Stimulated activated CD4-positive, alpha-beta T cell treated with anti-CD3 and anti-CD28 coated beads, Interleukin-2, amount 100 ng/mL, for 4 hours (primary cell): ENCODE measurements at regions not wholly inside any gene's neighbourhood (a gene's known extent, or its start where the extent isn't known, plus 50 kb on each side); places are given as distances from the start of the nearest gene placed in this dataset.

ENCODE experiments used
- DNase-seq: peaks from one replicate; pipeline ENCODE4 v3.0.0-alpha.2; 2020; ENCODE audit warnings: low read depth

DNA sequence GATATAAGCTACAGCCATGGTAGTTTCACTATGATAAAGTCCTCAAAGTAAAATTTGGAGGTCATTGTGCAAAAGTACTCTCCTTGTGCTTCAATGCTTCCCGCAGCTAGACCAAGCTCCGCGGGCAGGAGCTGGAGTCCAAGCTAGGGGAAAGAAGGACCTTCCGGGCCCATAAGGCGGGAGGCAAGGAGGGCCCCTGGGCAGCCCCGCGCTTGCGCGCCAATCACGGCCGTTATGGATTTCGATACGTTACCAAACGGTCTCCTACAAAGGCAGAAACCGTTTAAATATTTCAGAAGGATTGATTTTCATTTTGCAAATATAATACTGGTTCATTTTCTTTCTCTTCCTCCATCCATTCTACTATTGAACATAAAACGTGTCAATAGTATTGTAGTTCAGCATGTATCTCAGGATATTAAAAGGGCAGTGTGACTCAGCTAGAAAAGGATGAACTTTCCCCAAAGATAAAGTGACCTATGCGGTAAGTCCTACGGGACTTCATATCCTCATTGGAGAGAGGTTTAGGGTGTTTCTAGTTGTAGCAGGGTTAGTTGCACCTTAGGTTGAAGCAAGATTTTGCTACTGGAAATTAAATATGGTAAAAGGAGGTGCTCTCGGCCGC lies 128.0 kb downstream of the KIF20B start:
- DNase-seq, result no peak

DNA sequence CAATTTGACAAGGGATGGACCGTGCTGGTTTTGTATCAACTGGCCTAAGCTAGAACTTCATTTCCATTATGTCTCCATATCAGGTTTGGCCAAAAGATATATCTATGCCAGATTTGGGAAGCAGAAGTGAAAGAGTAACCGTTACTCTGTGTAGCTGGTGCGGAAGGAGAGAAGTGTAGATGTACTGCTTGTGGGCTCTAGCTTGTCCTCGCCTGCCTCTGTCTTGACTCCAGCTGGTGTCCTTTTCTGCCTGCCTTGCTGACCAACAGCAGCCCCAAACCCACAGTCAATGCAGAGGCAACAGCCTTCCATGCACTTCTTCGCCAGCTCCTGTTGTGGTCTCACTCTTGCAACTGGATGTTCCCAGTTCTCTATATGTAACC lies 128.5 kb downstream of the KIF20B start:
- no peak for DNase-seq

DNA sequence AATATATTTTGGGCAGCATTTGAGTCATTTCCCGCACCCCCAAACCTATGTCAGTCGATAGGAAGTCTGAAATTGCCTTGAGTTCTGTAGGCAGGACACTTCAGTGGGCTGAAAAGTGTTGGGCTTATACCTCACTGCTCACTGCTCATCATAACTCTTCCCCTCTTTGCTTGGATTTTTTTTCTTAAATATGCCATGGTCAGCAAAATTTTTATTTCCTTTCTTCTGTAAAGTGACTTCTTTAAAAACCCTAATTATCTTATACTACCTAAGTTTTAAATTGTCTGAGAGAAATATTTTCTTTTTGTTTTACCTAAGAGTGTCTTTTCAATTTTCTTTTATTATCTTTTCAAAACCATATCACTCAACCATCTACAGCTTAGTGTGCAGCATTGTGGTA lies 129.2 kb downstream of the KIF20B start:
- no peak for DNase-seq

DNA sequence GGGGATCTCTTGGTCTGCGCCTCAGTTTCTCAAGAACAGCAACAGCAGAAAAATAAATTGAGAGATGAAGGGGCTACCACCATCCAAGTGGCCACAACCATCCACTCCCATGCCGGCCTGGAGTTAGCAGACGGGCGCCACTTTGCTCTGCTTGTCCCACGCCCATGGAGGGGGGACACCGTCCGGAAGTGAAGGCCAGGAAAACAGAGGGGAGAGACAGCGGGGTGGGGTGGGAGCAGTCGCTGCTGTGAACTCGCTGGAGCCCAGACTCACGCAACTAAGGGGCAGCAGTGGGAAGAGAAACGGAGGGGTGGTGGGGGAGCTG lies 135.4 kb downstream of the KIF20B start:
- no peak for DNase-seq

- no peak for DNase-seq
These were observed 136.0 kb downstream of the KIF20B start for GRCh38 chr10:89837165-89838043.

DNA sequence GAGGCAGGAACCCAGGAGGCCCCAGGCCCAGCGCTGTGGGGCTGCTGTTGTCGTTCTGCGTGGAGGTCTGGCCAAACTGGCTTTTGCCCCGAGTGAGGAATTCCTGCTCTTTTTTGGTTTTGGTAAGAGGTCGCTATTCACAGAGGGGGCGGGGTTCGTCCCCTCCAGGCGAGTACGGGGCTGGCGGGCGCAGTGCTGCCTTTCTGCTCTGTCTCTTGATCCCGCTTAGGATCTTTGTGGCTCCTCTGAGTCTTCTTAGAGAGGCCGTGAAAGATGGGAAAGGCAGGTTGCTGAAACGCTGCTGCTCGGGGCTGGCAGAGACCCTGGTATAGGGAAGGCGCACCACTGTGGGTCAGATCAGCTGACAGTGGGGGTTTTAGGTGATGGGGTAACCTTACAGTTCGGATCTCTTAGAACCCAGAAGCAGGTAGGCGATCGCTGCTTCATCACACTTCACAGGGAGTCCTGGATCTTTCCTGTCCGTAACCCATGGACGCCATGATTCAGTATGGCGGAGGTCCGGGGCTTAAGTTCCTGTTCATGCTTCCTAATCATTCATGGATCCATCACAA lies 136.7 kb downstream of the KIF20B start:
- DNase-seq, result no peak

DNA sequence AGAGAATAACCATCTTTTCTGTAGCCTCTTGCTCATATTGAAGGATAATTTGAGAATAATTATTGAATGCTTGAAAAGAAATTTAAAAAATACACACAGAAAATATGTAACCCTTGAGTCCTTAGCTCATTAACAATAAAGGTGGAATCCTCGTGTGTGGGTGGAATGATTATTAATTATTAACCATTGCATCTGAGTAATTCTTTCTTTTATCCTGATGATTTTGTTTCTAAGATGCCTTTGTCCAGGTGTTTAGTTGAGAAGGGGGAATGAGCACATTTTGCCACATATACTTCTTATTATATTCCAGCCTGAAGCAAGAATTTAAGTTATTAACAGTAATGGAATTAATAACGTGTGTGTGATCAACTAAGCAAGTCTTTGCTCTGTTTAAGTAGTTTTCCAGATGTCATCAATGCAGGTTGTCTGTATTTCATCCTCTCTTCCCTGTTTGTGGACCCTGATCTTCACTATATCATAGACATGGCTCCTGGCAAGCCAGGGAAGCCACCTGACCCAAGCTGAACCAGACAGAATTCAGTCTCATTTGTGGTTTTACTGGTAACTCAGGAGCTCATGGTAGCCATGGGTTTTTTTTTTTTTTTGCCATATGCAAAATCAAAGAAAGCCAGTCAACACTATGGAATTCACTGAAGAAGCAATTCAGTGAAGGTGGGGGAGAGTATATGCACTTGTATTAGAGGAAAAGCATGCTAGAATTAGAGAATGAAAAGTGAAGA lies 144.3 kb downstream of the KIF20B start:
- no peak for DNase-seq

GRCh38 chr10:89846281-89846630 lies 144.9 kb downstream of the KIF20B start:
- DNase-seq, result no peak

- DNase-seq, result no peak
These were observed 145.4 kb downstream of the KIF20B start for GRCh38 chr10:89846786-89847185.

DNA sequence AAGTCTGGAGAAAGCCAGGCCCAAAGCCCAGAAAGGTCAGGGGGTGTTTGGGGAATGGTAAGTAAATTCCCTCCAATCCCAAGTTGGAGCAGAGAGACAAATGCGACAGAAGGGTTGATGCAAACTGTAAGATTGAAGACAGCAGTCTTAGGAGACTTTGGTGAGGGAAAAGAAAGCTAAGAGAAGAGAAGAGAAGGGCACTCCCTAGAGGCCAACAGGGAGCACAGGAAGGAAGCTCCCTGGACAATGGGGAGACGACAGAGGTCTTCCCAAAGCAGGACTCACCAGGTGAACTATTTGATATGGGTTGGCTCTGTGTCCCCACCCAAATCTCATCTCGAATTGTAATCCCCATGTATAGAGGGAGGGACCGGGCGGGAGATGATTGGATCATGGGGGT lies 151.5 kb downstream of the KIF20B start:
- DNase-seq, result no peak

GRCh38 chr10:89853781-89854191 lies 152.4 kb downstream of the KIF20B start:
- no peak for DNase-seq

- no peak for DNase-seq
These were observed 156.1 kb downstream of the KIF20B start for GRCh38 chr10:89857431-89858042.

- no peak for DNase-seq
These were observed 159.8 kb downstream of the KIF20B start for GRCh38 chr10:89861199-89861573.

- no peak for DNase-seq
These were observed 160.4 kb downstream of the KIF20B start for GRCh38 chr10:89861584-89862301.

- no peak for DNase-seq
These were observed 166.6 kb downstream of the KIF20B start for GRCh38 chr10:89867964-89868363.

DNA sequence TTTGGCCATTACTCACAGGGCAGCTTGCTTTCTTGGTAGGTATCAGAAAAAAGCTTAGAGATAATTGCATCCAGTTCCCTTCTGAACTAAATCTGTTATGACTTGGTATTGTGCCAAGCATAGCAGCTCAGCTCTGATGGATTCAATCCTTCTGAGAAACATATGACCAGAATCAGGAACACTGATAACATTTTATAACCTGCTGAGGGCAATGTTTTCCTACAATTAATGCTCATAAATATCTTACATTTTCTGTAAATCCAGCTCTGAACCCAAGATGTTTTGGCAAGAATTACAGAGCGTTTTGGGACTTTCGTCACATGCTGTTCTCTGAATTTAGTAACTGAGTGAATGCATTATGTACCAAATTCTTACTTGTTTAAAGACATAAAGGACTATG lies 167.8 kb downstream of the KIF20B start:
- DNase-seq, result no peak

GRCh38 chr10:89869592-89870156 lies 168.3 kb downstream of the KIF20B start:
- DNase-seq, result no peak

- DNase-seq, result no peak
These were observed 169.5 kb downstream of the KIF20B start for GRCh38 chr10:89870936-89871335.

DNA sequence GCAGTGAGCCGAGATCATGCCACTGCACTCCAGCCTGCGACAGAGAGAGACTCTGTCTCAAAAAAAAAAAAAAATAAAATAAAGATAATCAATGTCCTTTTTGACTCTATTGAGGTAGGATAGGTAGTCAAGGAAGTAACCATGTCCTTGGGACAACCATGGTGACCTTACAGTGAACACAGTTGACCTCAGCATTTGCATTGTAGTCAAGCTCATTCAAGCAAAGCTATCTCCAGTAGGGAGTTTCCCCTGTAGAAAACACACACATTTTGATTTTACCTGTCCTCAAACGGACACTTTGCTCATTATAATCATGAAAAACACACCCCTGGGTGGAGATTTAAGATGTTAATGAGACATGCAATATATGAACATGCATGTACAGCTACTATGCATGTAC lies 171.7 kb downstream of the KIF20B start:
- no peak for DNase-seq

- DNase-seq, result no peak
These were observed 174.2 kb downstream of the KIF20B start for GRCh38 chr10:89875557-89875956.

DNA sequence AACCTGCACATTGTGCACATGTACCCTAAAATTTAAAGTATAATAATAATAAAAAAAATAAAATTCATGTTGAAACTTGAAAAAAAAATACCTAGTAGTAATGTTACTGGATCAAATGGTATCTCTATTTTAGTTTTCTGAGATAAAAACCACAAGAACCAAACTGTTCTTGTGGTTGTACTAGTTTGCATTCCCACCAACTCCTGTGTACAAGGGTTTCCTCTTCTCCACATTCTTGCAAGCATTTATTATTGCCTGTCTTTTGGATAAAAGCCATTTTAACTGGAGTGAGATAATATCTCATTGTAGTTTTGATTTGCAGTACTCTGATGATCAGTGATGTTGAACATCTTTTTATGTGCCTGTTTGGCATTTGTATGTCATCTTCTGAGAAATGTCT lies 177.7 kb downstream of the KIF20B start:
- DNase-seq, result no peak

DNA sequence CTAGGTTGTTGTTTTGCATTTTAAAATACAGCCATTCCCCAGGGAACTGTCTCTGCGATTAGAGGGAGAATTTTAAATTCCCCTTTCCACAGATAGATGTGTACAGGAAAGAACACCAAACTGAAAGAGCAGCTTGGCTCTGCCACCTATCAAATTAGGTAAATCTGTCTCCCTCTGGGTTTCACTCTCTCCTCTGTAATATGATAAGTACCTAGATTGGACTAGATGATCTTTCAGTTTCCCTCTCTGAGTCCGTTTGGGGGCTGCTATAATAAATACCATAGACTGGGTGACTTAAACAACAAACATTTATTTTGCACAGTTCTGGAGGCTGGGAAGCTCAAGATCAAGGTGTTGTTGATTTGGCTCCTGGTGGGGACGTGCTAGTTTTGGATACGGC lies 186.0 kb downstream of the KIF20B start:
- DNase-seq, result no peak
